HG02678 (cell line): ENCODE measurements at regions not wholly inside any gene's neighbourhood (a gene's known extent, or its start where the extent isn't known, plus 50 kb on each side); places are given as distances from the start of the nearest gene placed in this dataset.

Experiments used
- ATAC-seq: cut with Tn5 transposase; IDR thresholded peaks from one replicate; pipeline ENCODE4 v1.9.1; 2021; ENCODE audit warnings: mild to moderate bottlenecking, moderate library complexity; ENCODE audit not compliant: unreplicated experiment

GRCh38 chr15:91604122-91604521 is 249.4 kb upstream of the SLCO3A1 start:
- no peak for ATAC-seq

DNA sequence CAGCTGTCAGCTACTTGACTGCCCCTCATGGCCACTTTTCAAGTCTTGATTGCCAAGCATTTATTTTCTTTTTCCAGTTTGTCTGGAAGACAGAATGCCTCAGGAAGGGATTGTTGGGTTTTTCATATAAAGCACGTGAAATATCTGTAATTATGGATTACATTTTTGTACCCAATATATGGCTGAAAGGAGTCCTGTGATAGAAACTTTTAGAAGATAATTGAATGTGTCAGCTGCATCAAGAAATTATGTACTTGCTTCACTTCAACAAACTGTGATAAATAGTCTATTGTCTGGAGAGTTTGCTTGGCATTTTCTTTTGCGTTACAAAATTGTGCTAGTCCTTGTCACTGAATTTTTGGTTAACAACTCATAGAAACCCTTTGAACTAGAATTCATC is 247.9 kb upstream of the SLCO3A1 start:
- no peak for ATAC-seq

DNA sequence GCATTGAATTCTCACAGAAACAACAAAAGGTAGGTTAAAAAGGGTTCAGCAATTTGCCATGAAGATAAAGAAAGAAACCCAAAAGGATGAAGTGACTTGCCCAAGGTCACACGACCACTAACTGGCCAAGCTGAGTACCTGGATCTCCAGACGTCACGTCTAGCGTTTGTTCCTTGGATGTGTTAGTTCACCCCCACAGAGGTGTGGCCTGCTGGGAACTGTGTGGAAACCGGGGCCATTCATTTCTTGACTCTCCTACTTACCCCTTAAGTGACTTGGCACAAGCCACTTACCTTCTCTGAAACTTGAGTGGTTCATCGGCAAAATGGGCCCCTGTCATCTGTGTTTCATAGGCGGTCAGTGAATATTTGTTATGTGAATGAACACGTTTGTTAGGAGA is 244.3 kb upstream of the SLCO3A1 start:
- ATAC-seq, result no peak

DNA sequence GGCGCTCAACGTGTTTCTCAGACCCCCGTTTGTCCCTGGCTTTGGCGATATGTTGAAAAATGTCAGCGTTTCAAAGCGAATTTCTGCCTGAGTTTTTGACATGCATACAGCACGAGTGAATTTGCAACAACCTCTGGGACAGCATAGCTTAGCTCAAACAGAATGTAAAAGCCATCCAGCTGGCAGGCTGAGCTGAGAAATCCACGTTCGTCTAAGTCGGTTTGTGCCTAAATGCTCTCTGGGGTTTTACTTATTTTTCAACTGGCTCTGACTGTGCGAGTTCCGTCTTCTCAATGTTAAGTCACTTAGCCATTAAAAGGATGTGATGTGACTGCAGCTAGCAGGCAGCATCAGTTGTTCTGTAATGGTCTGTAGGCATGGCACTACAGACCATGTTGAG is 243.5 kb upstream of the SLCO3A1 start:
- no peak for ATAC-seq

DNA sequence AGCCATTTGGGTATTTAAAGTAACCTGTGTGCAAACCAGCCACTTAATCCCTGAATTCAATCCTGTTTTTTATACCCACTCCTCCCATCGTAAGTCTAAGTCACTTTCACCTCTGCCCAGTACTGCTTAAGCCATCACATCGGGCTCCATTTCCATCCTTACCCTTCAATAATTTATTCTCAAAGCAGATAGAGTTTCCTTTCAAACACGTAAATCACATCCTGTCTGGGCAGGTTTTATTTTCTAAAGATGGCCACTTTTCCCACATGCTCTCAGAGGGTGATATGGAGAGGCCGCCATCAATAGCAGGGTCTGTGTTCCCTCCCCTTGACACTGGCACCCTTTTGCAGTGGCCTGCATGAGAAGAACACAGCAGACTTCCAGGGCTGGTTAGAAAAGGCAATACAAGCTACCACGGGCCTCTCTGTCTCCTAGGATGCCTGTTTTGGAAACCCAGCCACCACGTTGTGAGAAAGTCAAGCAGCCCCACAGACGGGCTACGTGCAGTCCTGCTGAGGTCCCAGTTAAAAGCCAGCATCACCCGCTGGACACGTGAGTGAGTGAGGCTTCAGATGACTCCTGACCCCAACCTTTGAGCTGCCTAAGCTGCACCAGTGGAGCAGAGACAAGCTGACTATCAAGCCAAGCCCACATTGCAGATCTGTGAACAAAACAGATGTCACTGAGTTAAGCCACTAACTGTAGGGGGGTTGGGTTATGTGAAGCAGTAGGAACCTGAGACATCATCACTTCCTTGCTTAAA is 241.8 kb upstream of the SLCO3A1 start:
- ATAC-seq, result no peak

DNA sequence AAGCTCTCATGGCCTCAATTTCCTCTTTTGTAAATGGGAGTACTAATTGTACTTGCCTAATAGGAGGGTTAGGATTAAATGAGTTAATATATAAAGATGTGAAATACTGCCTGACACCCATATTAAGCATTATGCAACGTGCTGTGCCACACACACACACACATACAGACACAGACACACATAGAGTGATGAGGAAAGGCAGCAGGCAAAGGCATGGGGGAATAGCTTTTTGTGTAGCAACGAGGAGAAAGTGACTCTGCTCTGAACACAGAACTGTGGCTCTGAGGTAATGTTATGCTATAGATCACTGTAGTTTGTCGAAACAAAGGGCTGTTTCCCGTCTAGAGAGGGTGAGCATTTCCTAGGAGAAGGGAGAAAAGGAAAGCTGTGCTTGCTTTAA is 233.3 kb upstream of the SLCO3A1 start:
- ATAC-seq, result no peak

- no peak for ATAC-seq
Measured at GRCh38 chr15:91622235-91622634, 231.3 kb upstream of the SLCO3A1 start.

GRCh38 chr15:91622711-91623342 is 230.7 kb upstream of the SLCO3A1 start:
- no peak for ATAC-seq

DNA sequence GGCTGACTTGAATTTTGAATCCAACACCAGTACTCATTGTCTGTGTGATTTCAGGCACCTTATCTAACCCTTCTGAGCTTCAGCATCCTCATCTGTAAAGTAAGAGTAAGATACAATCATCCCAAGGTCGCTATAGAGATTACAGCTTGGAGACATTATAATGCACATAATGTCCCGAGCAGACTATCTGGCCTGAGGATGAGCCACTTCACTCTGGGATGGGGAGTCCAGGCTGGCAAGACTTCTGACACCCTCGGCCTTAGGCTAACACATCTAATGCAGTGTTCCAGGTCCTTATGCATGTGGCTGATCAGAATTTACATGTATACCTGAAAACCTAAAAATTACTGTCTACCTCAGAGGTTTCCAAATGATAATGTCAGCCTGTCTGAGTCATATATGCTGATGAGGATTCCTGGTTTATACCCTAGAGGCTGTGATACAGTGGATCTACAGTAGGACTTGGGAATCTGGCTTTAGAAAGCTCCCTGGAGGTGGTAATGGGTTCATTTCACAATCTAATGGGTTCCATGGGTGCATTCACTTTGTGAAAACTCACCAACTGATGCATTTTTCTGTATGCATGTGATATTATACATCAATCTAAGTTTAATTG is 229.0 kb upstream of the SLCO3A1 start:
- ATAC-seq, result no peak

GRCh38 chr15:91625506-91625905 is 228.0 kb upstream of the SLCO3A1 start:
- no peak for ATAC-seq

- no peak for ATAC-seq
Measured at GRCh38 chr15:91627473-91628278, 225.8 kb upstream of the SLCO3A1 start.

DNA sequence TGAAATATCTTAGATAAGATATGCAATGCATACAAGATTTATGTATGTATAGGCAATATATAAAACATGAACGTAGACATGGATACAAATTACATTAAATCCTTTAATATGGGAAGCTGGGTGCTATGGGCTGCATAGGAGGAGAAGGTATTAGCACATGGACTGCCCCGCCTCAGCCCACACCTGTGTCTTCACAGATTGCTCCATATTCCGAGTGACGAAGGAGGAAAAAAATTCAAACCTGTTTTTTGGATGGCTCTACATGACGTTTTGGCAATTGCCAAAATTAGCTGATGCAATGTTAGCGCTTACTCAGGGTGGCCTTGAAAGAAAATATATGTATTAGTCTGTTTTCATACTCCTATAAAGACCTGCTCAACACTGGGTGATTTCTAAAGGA is 223.4 kb upstream of the SLCO3A1 start:
- ATAC-seq, result no peak

DNA sequence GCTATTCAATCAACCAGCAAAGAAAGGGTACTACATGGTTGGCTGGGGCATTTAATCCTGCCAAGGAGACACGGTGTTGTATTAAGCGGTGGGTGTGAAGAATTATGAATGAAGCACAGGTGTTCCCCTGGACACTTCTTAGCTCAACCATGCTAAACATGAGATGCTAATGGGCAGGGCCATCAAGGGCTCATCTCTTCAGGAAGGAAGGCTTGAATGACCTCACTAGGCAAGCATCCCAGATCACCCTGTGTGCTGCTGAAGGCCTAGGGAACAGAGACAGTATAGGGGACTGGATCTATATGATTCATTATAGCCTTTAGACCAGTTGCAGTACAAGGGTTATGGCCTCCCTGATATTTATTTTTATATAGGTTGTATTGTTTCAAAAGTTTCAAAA is 221.3 kb upstream of the SLCO3A1 start:
- no peak for ATAC-seq

DNA sequence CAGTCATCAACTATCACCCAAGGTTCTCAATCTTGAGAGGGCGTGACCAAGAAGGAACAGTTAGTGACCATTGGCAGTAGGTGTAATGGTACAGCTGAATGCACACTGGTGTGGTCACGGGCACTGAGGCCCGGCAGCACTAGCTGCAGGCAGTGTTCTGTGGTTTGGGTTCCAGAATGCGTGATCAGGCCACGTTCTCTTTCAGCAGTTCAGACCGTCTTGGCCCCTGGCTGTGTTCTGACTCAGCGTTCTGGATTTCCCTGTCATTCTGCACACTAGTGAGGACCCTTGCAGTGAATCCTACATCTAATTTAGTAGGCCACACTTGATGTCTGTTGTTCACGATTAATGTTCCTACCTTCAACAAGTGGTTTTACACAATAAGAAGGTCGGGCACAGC is 220.5 kb upstream of the SLCO3A1 start:
- no peak for ATAC-seq

GRCh38 chr15:91634179-91634578 is 219.3 kb upstream of the SLCO3A1 start:
- no peak for ATAC-seq

DNA sequence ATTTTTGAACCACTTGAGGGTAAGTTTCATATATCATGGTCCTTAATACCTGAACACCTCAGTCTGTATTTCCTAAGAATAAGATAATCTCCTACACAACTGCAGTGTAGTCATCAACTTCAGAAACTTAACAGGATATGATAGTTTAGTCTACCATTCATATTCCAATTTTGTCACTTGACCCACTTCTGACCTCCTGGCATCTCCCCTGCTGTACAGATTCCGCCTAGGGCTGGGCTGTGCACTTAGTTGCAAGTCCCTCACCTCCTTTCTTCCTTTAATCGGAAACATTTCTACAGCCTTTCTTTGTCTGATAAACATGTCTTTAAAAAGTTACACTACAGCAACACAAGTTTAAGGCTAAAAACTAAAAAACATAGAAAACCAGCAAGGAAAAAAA is 218.4 kb upstream of the SLCO3A1 start:
- ATAC-seq, result no peak

DNA sequence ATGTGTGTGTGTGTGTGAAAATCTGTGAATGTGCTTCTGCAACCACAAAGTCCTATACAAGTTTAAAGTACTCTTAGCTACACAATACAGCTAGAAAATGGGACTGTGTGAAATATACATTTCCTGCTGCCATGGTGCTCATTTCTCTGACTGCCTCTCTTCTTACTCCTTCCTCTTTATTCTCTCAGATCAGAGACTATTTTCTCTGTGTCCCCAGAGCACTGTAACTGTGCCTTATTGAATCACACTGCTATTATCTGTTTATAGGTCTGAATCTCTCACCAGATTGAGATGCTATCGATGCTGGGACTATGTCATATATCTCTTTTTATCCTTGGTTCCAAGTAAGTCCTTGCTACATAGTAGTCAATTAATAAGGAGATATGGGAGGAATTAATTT is 217.9 kb upstream of the SLCO3A1 start:
- ATAC-seq, result no peak

DNA sequence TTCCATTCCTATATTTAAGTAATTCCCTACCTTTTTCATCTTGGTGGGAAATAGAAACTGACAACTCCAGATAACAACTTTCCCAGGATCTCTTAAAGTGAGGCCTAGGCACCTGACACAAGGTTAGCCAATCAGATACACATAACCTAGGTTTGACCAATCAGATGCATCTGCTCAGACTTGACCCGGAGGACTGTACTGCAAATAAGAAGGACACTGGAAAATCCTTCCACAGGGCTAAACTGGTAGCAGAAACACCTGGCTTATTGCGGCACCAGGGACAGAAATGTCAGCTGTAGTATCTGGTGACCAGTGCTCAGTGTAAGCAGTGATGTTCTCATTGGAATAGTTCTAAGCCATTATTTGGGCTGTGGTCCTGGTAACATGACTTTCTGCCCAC is 204.5 kb upstream of the SLCO3A1 start:
- ATAC-seq, result no peak

GRCh38 chr15:91649831-91650321 is 203.6 kb upstream of the SLCO3A1 start:
- ATAC-seq, result no peak

DNA sequence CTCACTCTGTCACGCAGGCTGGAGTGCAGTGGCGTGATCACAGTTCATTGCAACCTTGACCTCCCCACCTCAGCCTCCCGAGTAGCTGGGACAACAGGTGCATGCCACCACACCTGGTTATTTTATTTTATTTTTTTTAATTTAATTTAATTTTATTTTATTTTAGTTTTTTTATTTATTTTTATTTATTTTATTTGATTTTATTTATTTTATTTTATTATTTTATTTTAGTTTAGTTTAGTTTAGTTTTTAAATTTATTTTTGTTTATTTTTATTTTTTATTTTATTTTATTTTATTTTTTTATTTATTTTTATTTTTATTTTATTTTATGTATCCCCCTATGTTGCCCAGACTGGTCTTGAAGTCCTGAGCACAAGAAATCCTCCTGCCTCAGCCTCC is 202.3 kb upstream of the SLCO3A1 start:
- ATAC-seq, result no peak

- no peak for ATAC-seq
Measured at GRCh38 chr15:91652610-91653207, 200.8 kb upstream of the SLCO3A1 start.
